ENCODE measurements at regions not wholly inside any gene's neighbourhood (a gene's known extent, or its start where the extent isn't known, plus 50 kb on each side); places are given as distances from the start of the nearest gene placed in this dataset.

DNA sequence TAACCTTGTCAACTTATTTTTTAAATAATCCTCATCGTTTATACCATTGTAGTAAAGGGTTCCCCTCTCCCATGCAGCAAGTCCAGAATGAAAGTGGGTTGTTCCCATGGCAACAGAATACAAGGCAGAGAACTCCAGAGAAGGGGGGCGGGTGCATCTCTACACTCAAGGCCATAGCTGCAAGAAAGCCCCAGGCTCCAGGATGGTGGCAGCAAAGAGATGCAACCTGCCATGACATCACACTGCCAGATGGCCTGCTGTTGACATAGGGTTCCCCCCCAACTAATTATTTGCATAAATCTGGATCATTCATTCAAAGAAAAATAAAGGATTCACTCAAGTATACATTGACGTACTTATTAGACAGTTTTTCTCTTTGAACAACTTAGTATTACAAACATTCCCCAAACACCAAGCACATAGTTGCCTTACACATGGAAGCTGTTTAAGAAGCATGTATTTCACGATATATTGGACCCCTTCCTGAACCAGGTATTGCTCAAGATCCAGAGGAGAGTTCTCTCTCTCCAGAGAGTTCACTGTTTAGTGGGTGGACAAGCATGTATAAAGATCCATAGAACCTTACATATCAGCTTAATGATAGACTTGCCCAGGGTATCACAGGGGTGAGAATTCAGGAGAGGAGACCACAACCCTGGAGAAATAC, 87.4 kb upstream of the KLF7 start:
- TF ChIP-seq, protein P1, sequence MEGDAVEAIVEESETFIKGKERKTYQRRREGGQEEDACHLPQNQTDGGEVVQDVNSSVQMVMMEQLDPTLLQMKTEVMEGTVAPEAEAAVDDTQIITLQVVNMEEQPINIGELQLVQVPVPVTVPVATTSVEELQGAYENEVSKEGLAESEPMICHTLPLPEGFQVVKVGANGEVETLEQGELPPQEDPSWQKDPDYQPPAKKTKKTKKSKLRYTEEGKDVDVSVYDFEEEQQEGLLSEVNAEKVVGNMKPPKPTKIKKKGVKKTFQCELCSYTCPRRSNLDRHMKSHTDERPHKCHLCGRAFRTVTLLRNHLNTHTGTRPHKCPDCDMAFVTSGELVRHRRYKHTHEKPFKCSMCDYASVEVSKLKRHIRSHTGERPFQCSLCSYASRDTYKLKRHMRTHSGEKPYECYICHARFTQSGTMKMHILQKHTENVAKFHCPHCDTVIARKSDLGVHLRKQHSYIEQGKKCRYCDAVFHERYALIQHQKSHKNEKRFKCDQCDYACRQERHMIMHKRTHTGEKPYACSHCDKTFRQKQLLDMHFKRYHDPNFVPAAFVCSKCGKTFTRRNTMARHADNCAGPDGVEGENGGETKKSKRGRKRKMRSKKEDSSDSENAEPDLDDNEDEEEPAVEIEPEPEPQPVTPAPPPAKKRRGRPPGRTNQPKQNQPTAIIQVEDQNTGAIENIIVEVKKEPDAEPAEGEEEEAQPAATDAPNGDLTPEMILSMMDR (IDR thresholded peaks at IDR 0.05) = no peak
- no peak for TF ChIP-seq POLR2A (IDR thresholded peaks at IDR 0.05)

Measured in uterus (tissue), 2 donors.